GM19193 (cell line): ENCODE measurements at regions not wholly inside any gene's neighbourhood (a gene's known extent, or its start where the extent isn't known, plus 50 kb on each side); places are given as distances from the start of the nearest gene placed in this dataset.

Source experiments
- POLR2A ChIP-seq: IDR thresholded peaks from 4 replicates; pipeline ENCODE4 v1.6.1; 2011; ENCODE audit not compliant: insufficient read depth, insufficient read length; ENCODE audit errors: extremely low read depth

- TF ChIP-seq POLR2A = no peak
These were observed 929.6 kb downstream of the C6orf118 start for GRCh38 chr6:164379795-164380194.

GRCh38 chr6:164378330-164378729, 931.1 kb downstream of the C6orf118 start:
- TF ChIP-seq POLR2A = no peak

GRCh38 chr6:164377348-164377918, 932.0 kb downstream of the C6orf118 start:
- TF ChIP-seq POLR2A = no peak

- TF ChIP-seq POLR2A = no peak
These were observed 938.6 kb downstream of the C6orf118 start for GRCh38 chr6:164370773-164371172.

GRCh38 chr6:164359441-164359840, 944.9 kb downstream of the QKI start:
- no peak for TF ChIP-seq POLR2A

- TF ChIP-seq POLR2A = no peak
These were observed 944.5 kb downstream of the QKI start for GRCh38 chr6:164359036-164359435.

GRCh38 chr6:164356814-164357213, 942.3 kb downstream of the QKI start:
- no peak for TF ChIP-seq POLR2A

- no peak for TF ChIP-seq POLR2A
These were observed 932.9 kb downstream of the QKI start for GRCh38 chr6:164347455-164347854.

- no peak for TF ChIP-seq POLR2A
These were observed 932.1 kb downstream of the QKI start for GRCh38 chr6:164346631-164347030.

GRCh38 chr6:164345806-164346496, 931.4 kb downstream of the QKI start:
- TF ChIP-seq POLR2A = no peak

- TF ChIP-seq POLR2A = no peak
These were observed 930.8 kb downstream of the QKI start for GRCh38 chr6:164345327-164345726.

- no peak for TF ChIP-seq POLR2A
These were observed 930.3 kb downstream of the QKI start for GRCh38 chr6:164344801-164345291.

GRCh38 chr6:164337925-164338397, 923.4 kb downstream of the QKI start:
- TF ChIP-seq POLR2A = no peak

GRCh38 chr6:164337024-164337924, 922.8 kb downstream of the QKI start:
- no peak for TF ChIP-seq POLR2A

- TF ChIP-seq POLR2A = no peak
These were observed 921.9 kb downstream of the QKI start for GRCh38 chr6:164336455-164336854.

- no peak for TF ChIP-seq POLR2A
These were observed 916.5 kb downstream of the QKI start for GRCh38 chr6:164331026-164331425.

- TF ChIP-seq POLR2A = no peak
These were observed 910.6 kb downstream of the QKI start for GRCh38 chr6:164325168-164325567.
